ENCODE measurements at regions not wholly inside any gene's neighbourhood (a gene's known extent, or its start where the extent isn't known, plus 50 kb on each side); places are given as distances from the start of the nearest gene placed in this dataset.
"Not testable (repeated sequence)": the region's sequence is repeated elsewhere in the genome, so short reads cannot be mapped to it uniquely, and the experiment has no call there.

GRCh38 chr12:46958599-46959290, 120.7 kb upstream of the PCED1B start:
- no peak for DNase-seq
- Histone ChIP-seq H3K4me3 (ENCODE audit: insufficient read depth, low read depth, low read length, poor library complexity, severe bottlenecking) (no peak overlapping the region), H3K27ac (ENCODE audit: insufficient read depth, low read length, poor library complexity, severe bottlenecking) (no peak overlapping the region), H3K27me3 (replicated peaks; ENCODE audit: control insufficient read depth, insufficient read depth, low read length, poor library complexity, severe bottlenecking) (no peaks in the 10 kb centered on the region), H3K36me3 (ENCODE audit: control insufficient read depth, insufficient read depth, low read length) (no peaks in the 10 kb centered on the region), H3K9me3 (ENCODE audit: control insufficient read depth, low read length) (no peaks in the 10 kb centered on the region), H3K4me1 (ENCODE audit: control insufficient read depth, insufficient read depth, low read length, poor library complexity, severe bottlenecking) (no peaks in the 10 kb centered on the region)

GRCh38 chr12:46959502-46959901, 119.9 kb upstream of the PCED1B start:
- Histone ChIP-seq H3K9me3 (ENCODE audit: control insufficient read depth, low read length) (no peaks in the 10 kb centered on the region), H3K4me1 (ENCODE audit: control insufficient read depth, insufficient read depth, low read length, poor library complexity, severe bottlenecking) (no peaks in the 10 kb centered on the region), H3K27me3 (replicated peaks; ENCODE audit: control insufficient read depth, insufficient read depth, low read length, poor library complexity, severe bottlenecking) (no peaks in the 10 kb centered on the region), H3K4me3 (ENCODE audit: insufficient read depth, low read depth, low read length, poor library complexity, severe bottlenecking) (no peak overlapping the region), H3K27ac (ENCODE audit: insufficient read depth, low read length, poor library complexity, severe bottlenecking) (no peak overlapping the region), H3K36me3 (ENCODE audit: control insufficient read depth, insufficient read depth, low read length) (no peaks in the 10 kb centered on the region)
- DNase-seq: no peak

- no peaks in the 10 kb centered on the region for H3K4me1 ChIP-seq (ENCODE audit: control insufficient read depth, insufficient read depth, low read length, poor library complexity, severe bottlenecking)
- no peaks in the 10 kb centered on the region for H3K36me3 ChIP-seq (ENCODE audit: control insufficient read depth, insufficient read depth, low read length)
- no peak overlapping the region for H3K27ac ChIP-seq (ENCODE audit: insufficient read depth, low read length, poor library complexity, severe bottlenecking)
- no peak overlapping the region for H3K4me3 ChIP-seq (ENCODE audit: insufficient read depth, low read depth, low read length, poor library complexity, severe bottlenecking)
- no peaks in the 10 kb centered on the region for H3K27me3 ChIP-seq (replicated peaks; ENCODE audit: control insufficient read depth, insufficient read depth, low read length, poor library complexity, severe bottlenecking)
- no peak for DNase-seq
- H3K9me3 ChIP-seq (ENCODE audit: control insufficient read depth, low read length): no peaks in the 10 kb centered on the region
Measured at GRCh38 chr12:46960681-46961080, 118.7 kb upstream of the PCED1B start.

GRCh38 chr12:46963191-46963590, 116.2 kb upstream of the PCED1B start:
- Histone ChIP-seq H3K27me3 (replicated peaks; ENCODE audit: control insufficient read depth, insufficient read depth, low read length, poor library complexity, severe bottlenecking) (no peaks in the 10 kb centered on the region), H3K4me1 (ENCODE audit: control insufficient read depth, insufficient read depth, low read length, poor library complexity, severe bottlenecking) (no peaks in the 10 kb centered on the region), H3K9me3 (ENCODE audit: control insufficient read depth, low read length) (no peaks in the 10 kb centered on the region), H3K27ac (ENCODE audit: insufficient read depth, low read length, poor library complexity, severe bottlenecking) (no peak overlapping the region), H3K4me3 (ENCODE audit: insufficient read depth, low read depth, low read length, poor library complexity, severe bottlenecking) (no peak overlapping the region), H3K36me3 (ENCODE audit: control insufficient read depth, insufficient read depth, low read length) (no peaks in the 10 kb centered on the region)
- DNase-seq: no peak

GRCh38 chr12:46963977-46964971, 115.1 kb upstream of the PCED1B start:
- Histone ChIP-seq H3K27me3 (replicated peaks; ENCODE audit: control insufficient read depth, insufficient read depth, low read length, poor library complexity, severe bottlenecking) (no peaks in the 10 kb centered on the region), H3K9me3 (ENCODE audit: control insufficient read depth, low read length) (no peaks in the 10 kb centered on the region), H3K4me1 (ENCODE audit: control insufficient read depth, insufficient read depth, low read length, poor library complexity, severe bottlenecking) (no peaks in the 10 kb centered on the region), H3K36me3 (ENCODE audit: control insufficient read depth, insufficient read depth, low read length) (no peaks in the 10 kb centered on the region), H3K27ac (ENCODE audit: insufficient read depth, low read length, poor library complexity, severe bottlenecking) (no peak overlapping the region), H3K4me3 (ENCODE audit: insufficient read depth, low read depth, low read length, poor library complexity, severe bottlenecking) (no peak overlapping the region)
- no peak for DNase-seq

- H3K27ac ChIP-seq (ENCODE audit: insufficient read depth, low read length, poor library complexity, severe bottlenecking): no peak overlapping the region
- H3K36me3 ChIP-seq (ENCODE audit: control insufficient read depth, insufficient read depth, low read length): no peaks in the 10 kb centered on the region
- no peak overlapping the region for H3K4me3 ChIP-seq (ENCODE audit: insufficient read depth, low read depth, low read length, poor library complexity, severe bottlenecking)
- DNase-seq: no peak
- H3K9me3 ChIP-seq (ENCODE audit: control insufficient read depth, low read length): no peaks in the 10 kb centered on the region
- no peaks in the 10 kb centered on the region for H3K27me3 ChIP-seq (replicated peaks; ENCODE audit: control insufficient read depth, insufficient read depth, low read length, poor library complexity, severe bottlenecking)
- H3K4me1 ChIP-seq (ENCODE audit: control insufficient read depth, insufficient read depth, low read length, poor library complexity, severe bottlenecking): no peaks in the 10 kb centered on the region
Measured at GRCh38 chr12:46965137-46965536, 114.3 kb upstream of the PCED1B start.

GRCh38 chr12:46965880-46966279, 113.5 kb upstream of the PCED1B start:
- H3K4me1 ChIP-seq (ENCODE audit: control insufficient read depth, insufficient read depth, low read length, poor library complexity, severe bottlenecking): no peaks in the 10 kb centered on the region
- no peaks in the 10 kb centered on the region for H3K9me3 ChIP-seq (ENCODE audit: control insufficient read depth, low read length)
- no peak overlapping the region for H3K27ac ChIP-seq (ENCODE audit: insufficient read depth, low read length, poor library complexity, severe bottlenecking)
- no peaks in the 10 kb centered on the region for H3K36me3 ChIP-seq (ENCODE audit: control insufficient read depth, insufficient read depth, low read length)
- no peak overlapping the region for H3K4me3 ChIP-seq (ENCODE audit: insufficient read depth, low read depth, low read length, poor library complexity, severe bottlenecking)
- DNase-seq: no peak
- H3K27me3 ChIP-seq (replicated peaks; ENCODE audit: control insufficient read depth, insufficient read depth, low read length, poor library complexity, severe bottlenecking): no peaks in the 10 kb centered on the region

GRCh38 chr12:46970636-46971035, 108.8 kb upstream of the PCED1B start:
- H3K27ac ChIP-seq (ENCODE audit: insufficient read depth, low read length, poor library complexity, severe bottlenecking): no peak overlapping the region
- H3K4me3 ChIP-seq (ENCODE audit: insufficient read depth, low read depth, low read length, poor library complexity, severe bottlenecking): no peak overlapping the region
- no peak for DNase-seq
- H3K4me1 ChIP-seq (ENCODE audit: control insufficient read depth, insufficient read depth, low read length, poor library complexity, severe bottlenecking): no peaks in the 10 kb centered on the region
- H3K27me3 ChIP-seq (replicated peaks; ENCODE audit: control insufficient read depth, insufficient read depth, low read length, poor library complexity, severe bottlenecking): no peaks in the 10 kb centered on the region
- H3K9me3 ChIP-seq (ENCODE audit: control insufficient read depth, low read length): no peaks in the 10 kb centered on the region
- no peaks in the 10 kb centered on the region for H3K36me3 ChIP-seq (ENCODE audit: control insufficient read depth, insufficient read depth, low read length)

GRCh38 chr12:46973937-46974336, 105.5 kb upstream of the PCED1B start:
- H3K36me3 ChIP-seq (ENCODE audit: control insufficient read depth, insufficient read depth, low read length); H3K4me3 ChIP-seq (ENCODE audit: insufficient read depth, low read depth, low read length, poor library complexity, severe bottlenecking); H3K4me1 ChIP-seq (ENCODE audit: control insufficient read depth, insufficient read depth, low read length, poor library complexity, severe bottlenecking); H3K27ac ChIP-seq (ENCODE audit: insufficient read depth, low read length, poor library complexity, severe bottlenecking); H3K27me3 ChIP-seq (replicated peaks; ENCODE audit: control insufficient read depth, insufficient read depth, low read length, poor library complexity, severe bottlenecking); DNase-seq; H3K9me3 ChIP-seq (ENCODE audit: control insufficient read depth, low read length): not testable (repeated sequence)

GRCh38 chr12:46977871-46978375, 101.5 kb upstream of the PCED1B start:
- no peak for DNase-seq
- no peak overlapping the region for H3K4me3 ChIP-seq (ENCODE audit: insufficient read depth, low read depth, low read length, poor library complexity, severe bottlenecking)
- H3K27me3 ChIP-seq (replicated peaks; ENCODE audit: control insufficient read depth, insufficient read depth, low read length, poor library complexity, severe bottlenecking): no peaks in the 10 kb centered on the region
- no peaks in the 10 kb centered on the region for H3K36me3 ChIP-seq (ENCODE audit: control insufficient read depth, insufficient read depth, low read length)
- no peaks in the 10 kb centered on the region for H3K4me1 ChIP-seq (ENCODE audit: control insufficient read depth, insufficient read depth, low read length, poor library complexity, severe bottlenecking)
- no peaks in the 10 kb centered on the region for H3K9me3 ChIP-seq (ENCODE audit: control insufficient read depth, low read length)
- no peak overlapping the region for H3K27ac ChIP-seq (ENCODE audit: insufficient read depth, low read length, poor library complexity, severe bottlenecking)
